T-cell (primary cell): ENCODE measurements at regions not wholly inside any gene's neighbourhood (a gene's known extent, or its start where the extent isn't known, plus 50 kb on each side); places are given as distances from the start of the nearest gene placed in this dataset.

ENCODE experiments used
- ATAC-seq, 4 experiments: fragments of 200-7000 bp in 3 of 4; fragments of 150-1000 bp in 1 of 4; cut with Tn5 transposase; replicated peaks in 1 of 4; 1 replicate in 3 of 4; 2 replicates in 1 of 4; pipeline ENCODE4 v1.10.0; 2021; ENCODE audit warnings: moderate library complexity in 3 of 4, mild to moderate bottlenecking in 2 of 4, moderate number of reproducible peaks in 1 of 4
- CTCF ChIA-PET, 2 donors: fragments of 300-600 bp; sonication (Branson Sonifier 250); formaldehyde crosslinking; loops; one replicate each; lab custom pipeline; 2022; ENCODE audit warnings: antibody characterized with exemption in 2 of 2; lab: Charles Lee
- POLR2A ChIA-PET, 2 donors: fragments of 300-600 bp; sonication (Branson Sonifier 250); formaldehyde crosslinking; loops; one replicate each; lab custom pipeline; 2022; ENCODE audit warnings: antibody characterized with exemption in 2 of 2; lab: Charles Lee
- DNase-seq, 35 experiments: peaks; one replicate each; pipeline versions ENCODE4 v3.0.0 to v3.0.0-alpha.2; 2013 to 2023
- H3K27ac ChIP-seq: one replicate; pipeline ENCODE4 v1.5.1; 2013; ENCODE audit warnings: low read length
- H3K27me3 ChIP-seq, 2 experiments: replicated peaks in 1 of 2; 1 replicate in 1 of 2; 2 replicates in 1 of 2; pipeline versions ENCODE4 v1.6.1 to v1.7.0; 2013; ENCODE audit warnings: low read length in 1 of 2, mixed read lengths in 1 of 2; ENCODE audit not compliant: control insufficient read depth in 2 of 2, insufficient read depth in 2 of 2; ENCODE audit errors: extremely low read depth in 1 of 2
- H3K36me3 ChIP-seq, 2 donors: 1 replicate in 1 of 2; 2 replicates in 1 of 2; pipeline versions ENCODE4 v1.6.1 to v1.7.0; 2013; ENCODE audit warnings: low read length in 1 of 2; ENCODE audit not compliant: control insufficient read depth in 2 of 2, insufficient read depth in 1 of 2; ENCODE audit errors: extremely low read depth in 1 of 2
- H3K4me1 ChIP-seq, 2 experiments: 1 replicate in 1 of 2; 2 replicates in 1 of 2; pipeline versions ENCODE4 v1.6.1 to v1.7.0; 2013; ENCODE audit warnings: low read length in 2 of 2, mixed read lengths in 1 of 2; ENCODE audit not compliant: insufficient read depth in 2 of 2, control insufficient read depth in 1 of 2; ENCODE audit errors: extremely low read depth in 1 of 2
- H3K4me3 ChIP-seq, 2 donors: 1 replicate in 1 of 2; 2 replicates in 1 of 2; pipeline versions ENCODE4 v1.5.1 to v1.7.0; 2013; ENCODE audit warnings: mild to moderate bottlenecking in 2 of 2, low read length in 1 of 2, moderate library complexity in 1 of 2; ENCODE audit not compliant: control insufficient read depth in 1 of 2; ENCODE audit errors: extremely low read depth in 1 of 2
- H3K9me3 ChIP-seq: 2 replicates; pipeline ENCODE4 v1.7.0; 2013
- H3K27ac Mint-ChIP-seq, 2 donors: one replicate each; pipeline ENCODE4 v1.8.0; 2020 to 2021; ENCODE audit warnings: mild to moderate bottlenecking in 2 of 2, mixed read lengths in 2 of 2
- H3K27me3 Mint-ChIP-seq, 2 donors: one replicate each; pipeline ENCODE4 v1.8.0; 2021 to 2022; ENCODE audit warnings: mixed read lengths in 2 of 2
- H3K36me3 Mint-ChIP-seq: one replicate; pipeline ENCODE4 v1.8.0; 2021; ENCODE audit warnings: mixed read lengths
- H3K4me1 Mint-ChIP-seq, 3 donors: one replicate each; pipeline ENCODE4 v1.8.0; 2020 to 2022; ENCODE audit warnings: mixed read lengths in 3 of 3, mild to moderate bottlenecking in 1 of 3
- H3K4me3 Mint-ChIP-seq, 3 donors: one replicate each; pipeline ENCODE4 v1.8.0; 2020 to 2022; ENCODE audit warnings: mild to moderate bottlenecking in 3 of 3, mixed read lengths in 3 of 3, moderate library complexity in 3 of 3
- H3K9me3 Mint-ChIP-seq, 3 donors: one replicate each; pipeline ENCODE4 v1.8.0; 2020 to 2022; ENCODE audit warnings: mixed read lengths in 3 of 3
- WGBS: methylation state at CpG from one replicate; pipeline ENCODE4 v1.1.5; 2013; ENCODE audit warnings: missing lambda C conversion rate; ENCODE audit not compliant: insufficient coverage; 5-methylcytosine and 5-hydroxymethylcytosine counted together

GRCh38 chr2:57177176-57177575 is 869.4 kb upstream of the VRK2 start:
- Mint-ChIP-seq H3K4me3 (no peak overlapping the region), H3K9me3 (peaks cover 10 to 19% (median 13%) of the 10 kb centered on the region in 3 donors), H3K4me1 (no peaks in the 10 kb centered on the region), H3K27ac (no peak overlapping the region), H3K36me3 (no peaks in the 10 kb centered on the region), H3K27me3 (no peaks in the 10 kb centered on the region)
- CTCF ChIA-PET = no interaction called here
- Histone ChIP-seq H3K4me1 (no peaks in the 10 kb centered on the region), H3K36me3 (no peaks in the 10 kb centered on the region), H3K9me3 (no peaks in the 10 kb centered on the region), H3K27me3 (no peaks in the 10 kb centered on the region), H3K4me3 (no peak overlapping the region), H3K27ac (no peak overlapping the region)
- POLR2A ChIA-PET = no interaction called here
- WGBS = 86% methylated on average over 1 of the region's 1 CpG
- no peak for ATAC-seq
- DNase-seq = no peak

GRCh38 chr2:57180042-57180567 is 866.5 kb upstream of the VRK2 start:
- Mint-ChIP-seq H3K27me3 (no peaks in the 10 kb centered on the region), H3K4me1 (no peaks in the 10 kb centered on the region), H3K27ac (no peak overlapping the region), H3K4me3 (no peak overlapping the region), H3K9me3 (peaks cover 5 to 20% (median 14%) of the 10 kb centered on the region in 3 donors), H3K36me3 (no peaks in the 10 kb centered on the region)
- H3K27ac ChIP-seq = no peak overlapping the region
- H3K9me3 ChIP-seq = no peaks in the 10 kb centered on the region
- H3K4me1 ChIP-seq = no peaks in the 10 kb centered on the region
- ChIA-PET CTCF (no interaction called here), POLR2A (no interaction called here)
- no CpG with 5 or more reads among the region's 4 CpGs for WGBS
- H3K4me3 ChIP-seq = no peak overlapping the region
- ATAC-seq = no peak
- DNase-seq = no peak
- H3K27me3 ChIP-seq = no peaks in the 10 kb centered on the region
- H3K36me3 ChIP-seq = no peaks in the 10 kb centered on the region

GRCh38 chr2:57180678-57181077 is 865.9 kb upstream of the VRK2 start:
- ATAC-seq (no peak), DNase-seq (no peak)
- Histone ChIP-seq H3K4me3 (no peak overlapping the region), H3K9me3 (no peaks in the 10 kb centered on the region), H3K27me3 (no peaks in the 10 kb centered on the region), H3K27ac (no peak overlapping the region), H3K4me1 (no peaks in the 10 kb centered on the region), H3K36me3 (no peaks in the 10 kb centered on the region)
- Mint-ChIP-seq H3K4me3 (no peak overlapping the region), H3K27ac (no peak overlapping the region), H3K9me3 (peaks cover 5 to 26% (median 14%) of the 10 kb centered on the region in 3 donors), H3K4me1 (no peaks in the 10 kb centered on the region), H3K36me3 (no peaks in the 10 kb centered on the region), H3K27me3 (no peaks in the 10 kb centered on the region)
- ChIA-PET POLR2A (no interaction called here), CTCF (no interaction called here)

GRCh38 chr2:57181315-57182038 is 865.1 kb upstream of the VRK2 start:
- POLR2A ChIA-PET = no interaction called here
- no peak overlapping the region for H3K27ac Mint-ChIP-seq
- no peak for ATAC-seq
- Histone ChIP-seq H3K4me1 (no peaks in the 10 kb centered on the region), H3K27ac (no peak overlapping the region), H3K9me3 (no peaks in the 10 kb centered on the region), H3K36me3 (no peaks in the 10 kb centered on the region), H3K4me3 (no peak overlapping the region), H3K27me3 (no peaks in the 10 kb centered on the region)
- no peak overlapping the region for H3K4me3 Mint-ChIP-seq
- no peak for DNase-seq
- no peaks in the 10 kb centered on the region for H3K4me1 Mint-ChIP-seq
- H3K36me3 Mint-ChIP-seq = no peaks in the 10 kb centered on the region
- no peaks in the 10 kb centered on the region for H3K27me3 Mint-ChIP-seq
- peaks cover 5 to 28% (median 20%) of the 10 kb centered on the region in 3 donors for H3K9me3 Mint-ChIP-seq
- CTCF ChIA-PET = no interaction called here
- no CpG with 5 or more reads among the region's 1 CpG for WGBS

GRCh38 chr2:57182916-57183315 is 863.7 kb upstream of the VRK2 start:
- Histone ChIP-seq H3K4me1 (no peaks in the 10 kb centered on the region), H3K27me3 (no peaks in the 10 kb centered on the region), H3K27ac (no peak overlapping the region), H3K4me3 (no peak overlapping the region), H3K36me3 (no peaks in the 10 kb centered on the region), H3K9me3 (no peaks in the 10 kb centered on the region)
- no peak for DNase-seq
- ChIA-PET POLR2A (no interaction called here), CTCF (no interaction called here)
- Mint-ChIP-seq H3K4me1 (no peaks in the 10 kb centered on the region), H3K27me3 (no peaks in the 10 kb centered on the region), H3K27ac (no peak overlapping the region), H3K36me3 (no peaks in the 10 kb centered on the region), H3K4me3 (no peak overlapping the region), H3K9me3 (peaks cover 5 to 28% (median 22%) of the 10 kb centered on the region in 3 donors)
- no peak for ATAC-seq

GRCh38 chr2:57185568-57185967 is 861.0 kb upstream of the VRK2 start:
- no peaks in the 10 kb centered on the region for H3K36me3 ChIP-seq
- H3K4me3 ChIP-seq = no peak overlapping the region
- ChIA-PET POLR2A (interaction anchor here in 1 of 2 donors (0.7 kb wide), 1 partner anchor 27 kb away, joined by 3 read pairs; no protein-coding TSS in a partner anchor), CTCF (no interaction called here)
- H3K27ac ChIP-seq = no peak overlapping the region
- no CpG with 5 or more reads among the region's 3 CpGs for WGBS
- no peaks in the 10 kb centered on the region for H3K9me3 ChIP-seq
- Mint-ChIP-seq H3K9me3 (peaks cover 8 to 17% (median 14%) of the 10 kb centered on the region in 3 donors), H3K4me1 (no peaks in the 10 kb centered on the region), H3K36me3 (no peaks in the 10 kb centered on the region), H3K27me3 (no peaks in the 10 kb centered on the region), H3K4me3 (no peak overlapping the region), H3K27ac (no peak overlapping the region)
- no peaks in the 10 kb centered on the region for H3K27me3 ChIP-seq
- ATAC-seq (no peak), DNase-seq (no peak)
- no peaks in the 10 kb centered on the region for H3K4me1 ChIP-seq
